ENCODE measurements at regions not wholly inside any gene's neighbourhood (a gene's known extent, or its start where the extent isn't known, plus 50 kb on each side); places are given as distances from the start of the nearest gene placed in this dataset.

GRCh38 chr18:51370996-51371395 is 173.5 kb upstream of the MEX3C start:
- Histone ChIP-seq H3K27me3 (no peaks in the 10 kb centered on the region), H3K4me3 (no peak overlapping the region), H3K36me3 (no peaks in the 10 kb centered on the region), H3K4me1 (no peaks in the 10 kb centered on the region), H3K27ac (no peak overlapping the region), H3K9me3 (no peaks in the 10 kb centered on the region)
- TF ChIP-seq, protein P1, sequence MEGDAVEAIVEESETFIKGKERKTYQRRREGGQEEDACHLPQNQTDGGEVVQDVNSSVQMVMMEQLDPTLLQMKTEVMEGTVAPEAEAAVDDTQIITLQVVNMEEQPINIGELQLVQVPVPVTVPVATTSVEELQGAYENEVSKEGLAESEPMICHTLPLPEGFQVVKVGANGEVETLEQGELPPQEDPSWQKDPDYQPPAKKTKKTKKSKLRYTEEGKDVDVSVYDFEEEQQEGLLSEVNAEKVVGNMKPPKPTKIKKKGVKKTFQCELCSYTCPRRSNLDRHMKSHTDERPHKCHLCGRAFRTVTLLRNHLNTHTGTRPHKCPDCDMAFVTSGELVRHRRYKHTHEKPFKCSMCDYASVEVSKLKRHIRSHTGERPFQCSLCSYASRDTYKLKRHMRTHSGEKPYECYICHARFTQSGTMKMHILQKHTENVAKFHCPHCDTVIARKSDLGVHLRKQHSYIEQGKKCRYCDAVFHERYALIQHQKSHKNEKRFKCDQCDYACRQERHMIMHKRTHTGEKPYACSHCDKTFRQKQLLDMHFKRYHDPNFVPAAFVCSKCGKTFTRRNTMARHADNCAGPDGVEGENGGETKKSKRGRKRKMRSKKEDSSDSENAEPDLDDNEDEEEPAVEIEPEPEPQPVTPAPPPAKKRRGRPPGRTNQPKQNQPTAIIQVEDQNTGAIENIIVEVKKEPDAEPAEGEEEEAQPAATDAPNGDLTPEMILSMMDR (IDR thresholded peaks at IDR 0.05): no peak
- intact Hi-C loops (cut with DNase I): no loop called here
- no peak for DNase-seq (ENCODE audit: low spot score in 2 of 2)

DNA sequence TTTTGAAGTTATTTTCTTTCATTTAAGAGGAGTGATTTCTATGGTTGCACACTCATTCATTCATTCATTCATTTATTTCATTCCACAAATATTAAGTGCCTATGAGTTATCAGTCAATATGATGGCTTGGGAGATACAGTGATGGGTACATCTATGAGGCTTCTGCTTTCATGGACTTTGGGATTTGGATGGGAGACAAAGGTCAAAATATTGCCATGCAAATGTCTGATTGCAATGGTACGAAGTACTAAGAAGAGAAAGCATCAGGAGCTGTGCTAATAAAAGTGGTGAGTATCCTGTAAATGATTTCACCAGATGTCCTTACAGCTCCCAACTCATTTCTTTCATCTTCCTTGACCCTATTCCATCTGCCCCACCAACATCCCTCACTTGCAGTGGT is 174.4 kb upstream of the MEX3C start:
- intact Hi-C loops (cut with DNase I): no loop called here
- no peaks in the 10 kb centered on the region for H3K9me3 ChIP-seq
- H3K27me3 ChIP-seq: no peaks in the 10 kb centered on the region
- H3K27ac ChIP-seq: no peak overlapping the region
- H3K4me3 ChIP-seq: no peak overlapping the region
- TF ChIP-seq, protein P1 (IDR thresholded peaks at IDR 0.05): no peak
- no peak for DNase-seq (ENCODE audit: low spot score in 2 of 2)
- H3K4me1 ChIP-seq: no peaks in the 10 kb centered on the region
- no peaks in the 10 kb centered on the region for H3K36me3 ChIP-seq

- intact Hi-C loops (cut with DNase I): no loop called here
- no peak for DNase-seq (ENCODE audit: low spot score in 2 of 2)
- no peaks in the 10 kb centered on the region for H3K36me3 ChIP-seq
Observed at GRCh38 chr18:51382081-51382480, 184.6 kb upstream of the MEX3C start.

GRCh38 chr18:51383116-51383515 is 185.6 kb upstream of the MEX3C start:
- intact Hi-C loops (cut with DNase I): no loop called here

More at GRCh38 chr18:51382081-51382480, 184.6 kb upstream of the MEX3C start:
- no peak overlapping the region for H3K4me3 ChIP-seq
- H3K27ac ChIP-seq: no peak overlapping the region
- H3K27me3 ChIP-seq: no peaks in the 10 kb centered on the region
- no peaks in the 10 kb centered on the region for H3K4me1 ChIP-seq
- no peaks in the 10 kb centered on the region for H3K9me3 ChIP-seq
- TF ChIP-seq, protein P1 (IDR thresholded peaks at IDR 0.05): no peak

DNA sequence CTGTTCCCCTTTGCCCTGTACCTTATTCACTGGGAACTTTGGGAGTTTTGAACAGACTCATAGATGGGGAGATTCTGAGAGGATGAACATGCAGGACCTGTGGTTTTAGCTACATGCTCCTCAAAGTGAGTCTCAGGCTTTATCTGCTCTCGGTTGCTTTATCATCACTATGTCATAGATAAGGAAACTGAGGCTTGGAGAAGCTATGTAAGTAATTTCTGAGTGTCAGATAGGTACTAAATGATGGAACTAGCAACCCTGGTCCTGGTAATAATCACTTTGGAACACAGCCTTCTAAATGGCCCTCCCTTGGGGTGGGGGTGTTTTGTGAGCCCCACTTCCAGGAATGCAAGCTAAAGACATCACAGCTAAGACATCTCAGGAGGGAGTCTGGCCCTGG is 186.2 kb upstream of the MEX3C start:
- Histone ChIP-seq H3K27me3 (no peaks in the 10 kb centered on the region), H3K4me1 (no peaks in the 10 kb centered on the region), H3K4me3 (no peak overlapping the region), H3K9me3 (no peaks in the 10 kb centered on the region), H3K27ac (no peak overlapping the region), H3K36me3 (no peaks in the 10 kb centered on the region)
- TF ChIP-seq, protein P1 (IDR thresholded peaks at IDR 0.05): no peak
- no peak for DNase-seq (ENCODE audit: low spot score in 2 of 2)
- intact Hi-C loops (cut with DNase I): no loop called here

More at GRCh38 chr18:51383116-51383515, 185.6 kb upstream of the MEX3C start:
- Histone ChIP-seq H3K36me3 (no peaks in the 10 kb centered on the region), H3K4me3 (no peak overlapping the region), H3K4me1 (no peaks in the 10 kb centered on the region), H3K27ac (no peak overlapping the region), H3K9me3 (no peaks in the 10 kb centered on the region), H3K27me3 (no peaks in the 10 kb centered on the region)
- no peak for DNase-seq (ENCODE audit: low spot score in 2 of 2)
- TF ChIP-seq, protein P1 (IDR thresholded peaks at IDR 0.05): no peak

DNA sequence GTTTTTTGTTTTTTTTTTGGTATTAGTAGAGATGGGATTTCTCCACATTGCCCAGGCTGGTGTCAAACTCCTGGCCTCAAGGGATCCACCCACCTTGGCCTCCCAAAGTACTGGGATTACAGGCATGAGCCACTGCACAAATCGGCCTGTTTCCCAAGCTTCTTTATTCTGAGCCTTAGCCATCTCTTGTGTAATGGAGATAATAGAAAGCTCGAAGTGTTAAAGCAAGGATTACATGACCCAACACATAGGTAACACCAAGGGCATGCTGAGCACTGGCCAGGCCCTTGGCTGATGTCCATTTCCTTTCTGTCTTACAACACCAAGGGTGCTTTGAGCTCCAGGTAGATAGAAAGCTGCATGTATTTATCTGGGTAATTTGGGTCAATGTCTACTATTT is 187.8 kb upstream of the MEX3C start:
- H3K27me3 ChIP-seq: no peaks in the 10 kb centered on the region
- no peak for DNase-seq (ENCODE audit: low spot score in 2 of 2)
- TF ChIP-seq, protein P1 (IDR thresholded peaks at IDR 0.05): no peak
- no peak overlapping the region for H3K27ac ChIP-seq
- no peaks in the 10 kb centered on the region for H3K36me3 ChIP-seq
- no peaks in the 10 kb centered on the region for H3K4me1 ChIP-seq
- no peak overlapping the region for H3K4me3 ChIP-seq
- intact Hi-C loops (cut with DNase I): no loop called here
- no peaks in the 10 kb centered on the region for H3K9me3 ChIP-seq

All from ascending aorta (tissue), 2 donors.